ENCODE measurements at regions not wholly inside any gene's neighbourhood (a gene's known extent, or its start where the extent isn't known, plus 50 kb on each side); places are given as distances from the start of the nearest gene placed in this dataset.

DNA sequence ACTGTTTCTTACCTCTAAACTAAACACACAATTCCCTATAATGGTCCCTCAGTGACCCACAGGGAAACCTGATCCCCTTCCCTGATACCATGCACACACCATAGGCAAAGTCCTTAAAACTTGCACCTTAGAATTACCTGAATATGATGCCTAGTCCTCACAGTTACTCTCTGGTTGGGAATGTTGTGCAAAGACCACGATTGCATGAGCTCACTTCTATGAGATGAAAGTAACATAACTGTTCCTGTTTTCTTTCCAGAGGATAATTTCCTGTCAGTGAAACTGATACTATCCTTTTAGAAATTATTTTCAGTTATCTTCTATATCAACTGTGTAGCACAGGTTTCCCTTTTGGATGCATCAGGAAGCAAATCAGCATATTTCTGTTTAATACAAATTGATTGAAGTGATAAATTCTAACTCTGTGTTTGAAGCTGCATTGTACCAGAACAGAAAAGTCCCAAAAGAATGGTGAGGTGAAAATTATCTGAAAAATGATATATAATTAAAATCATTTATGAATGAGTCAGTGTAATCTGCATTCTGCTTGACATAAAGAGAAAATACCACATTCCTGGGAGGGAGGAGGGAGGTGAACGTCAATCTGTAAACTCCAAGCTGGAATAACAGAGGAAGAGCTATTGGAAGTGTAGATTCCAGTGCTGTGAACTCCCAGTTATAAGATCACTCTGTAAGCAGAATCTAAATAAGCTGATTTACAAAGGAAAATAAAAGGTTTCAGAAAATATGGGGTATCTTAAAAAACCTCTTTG, 51.2 kb upstream of the TNFAIP8 start (continued):
- TF ChIP-seq, protein P1, sequence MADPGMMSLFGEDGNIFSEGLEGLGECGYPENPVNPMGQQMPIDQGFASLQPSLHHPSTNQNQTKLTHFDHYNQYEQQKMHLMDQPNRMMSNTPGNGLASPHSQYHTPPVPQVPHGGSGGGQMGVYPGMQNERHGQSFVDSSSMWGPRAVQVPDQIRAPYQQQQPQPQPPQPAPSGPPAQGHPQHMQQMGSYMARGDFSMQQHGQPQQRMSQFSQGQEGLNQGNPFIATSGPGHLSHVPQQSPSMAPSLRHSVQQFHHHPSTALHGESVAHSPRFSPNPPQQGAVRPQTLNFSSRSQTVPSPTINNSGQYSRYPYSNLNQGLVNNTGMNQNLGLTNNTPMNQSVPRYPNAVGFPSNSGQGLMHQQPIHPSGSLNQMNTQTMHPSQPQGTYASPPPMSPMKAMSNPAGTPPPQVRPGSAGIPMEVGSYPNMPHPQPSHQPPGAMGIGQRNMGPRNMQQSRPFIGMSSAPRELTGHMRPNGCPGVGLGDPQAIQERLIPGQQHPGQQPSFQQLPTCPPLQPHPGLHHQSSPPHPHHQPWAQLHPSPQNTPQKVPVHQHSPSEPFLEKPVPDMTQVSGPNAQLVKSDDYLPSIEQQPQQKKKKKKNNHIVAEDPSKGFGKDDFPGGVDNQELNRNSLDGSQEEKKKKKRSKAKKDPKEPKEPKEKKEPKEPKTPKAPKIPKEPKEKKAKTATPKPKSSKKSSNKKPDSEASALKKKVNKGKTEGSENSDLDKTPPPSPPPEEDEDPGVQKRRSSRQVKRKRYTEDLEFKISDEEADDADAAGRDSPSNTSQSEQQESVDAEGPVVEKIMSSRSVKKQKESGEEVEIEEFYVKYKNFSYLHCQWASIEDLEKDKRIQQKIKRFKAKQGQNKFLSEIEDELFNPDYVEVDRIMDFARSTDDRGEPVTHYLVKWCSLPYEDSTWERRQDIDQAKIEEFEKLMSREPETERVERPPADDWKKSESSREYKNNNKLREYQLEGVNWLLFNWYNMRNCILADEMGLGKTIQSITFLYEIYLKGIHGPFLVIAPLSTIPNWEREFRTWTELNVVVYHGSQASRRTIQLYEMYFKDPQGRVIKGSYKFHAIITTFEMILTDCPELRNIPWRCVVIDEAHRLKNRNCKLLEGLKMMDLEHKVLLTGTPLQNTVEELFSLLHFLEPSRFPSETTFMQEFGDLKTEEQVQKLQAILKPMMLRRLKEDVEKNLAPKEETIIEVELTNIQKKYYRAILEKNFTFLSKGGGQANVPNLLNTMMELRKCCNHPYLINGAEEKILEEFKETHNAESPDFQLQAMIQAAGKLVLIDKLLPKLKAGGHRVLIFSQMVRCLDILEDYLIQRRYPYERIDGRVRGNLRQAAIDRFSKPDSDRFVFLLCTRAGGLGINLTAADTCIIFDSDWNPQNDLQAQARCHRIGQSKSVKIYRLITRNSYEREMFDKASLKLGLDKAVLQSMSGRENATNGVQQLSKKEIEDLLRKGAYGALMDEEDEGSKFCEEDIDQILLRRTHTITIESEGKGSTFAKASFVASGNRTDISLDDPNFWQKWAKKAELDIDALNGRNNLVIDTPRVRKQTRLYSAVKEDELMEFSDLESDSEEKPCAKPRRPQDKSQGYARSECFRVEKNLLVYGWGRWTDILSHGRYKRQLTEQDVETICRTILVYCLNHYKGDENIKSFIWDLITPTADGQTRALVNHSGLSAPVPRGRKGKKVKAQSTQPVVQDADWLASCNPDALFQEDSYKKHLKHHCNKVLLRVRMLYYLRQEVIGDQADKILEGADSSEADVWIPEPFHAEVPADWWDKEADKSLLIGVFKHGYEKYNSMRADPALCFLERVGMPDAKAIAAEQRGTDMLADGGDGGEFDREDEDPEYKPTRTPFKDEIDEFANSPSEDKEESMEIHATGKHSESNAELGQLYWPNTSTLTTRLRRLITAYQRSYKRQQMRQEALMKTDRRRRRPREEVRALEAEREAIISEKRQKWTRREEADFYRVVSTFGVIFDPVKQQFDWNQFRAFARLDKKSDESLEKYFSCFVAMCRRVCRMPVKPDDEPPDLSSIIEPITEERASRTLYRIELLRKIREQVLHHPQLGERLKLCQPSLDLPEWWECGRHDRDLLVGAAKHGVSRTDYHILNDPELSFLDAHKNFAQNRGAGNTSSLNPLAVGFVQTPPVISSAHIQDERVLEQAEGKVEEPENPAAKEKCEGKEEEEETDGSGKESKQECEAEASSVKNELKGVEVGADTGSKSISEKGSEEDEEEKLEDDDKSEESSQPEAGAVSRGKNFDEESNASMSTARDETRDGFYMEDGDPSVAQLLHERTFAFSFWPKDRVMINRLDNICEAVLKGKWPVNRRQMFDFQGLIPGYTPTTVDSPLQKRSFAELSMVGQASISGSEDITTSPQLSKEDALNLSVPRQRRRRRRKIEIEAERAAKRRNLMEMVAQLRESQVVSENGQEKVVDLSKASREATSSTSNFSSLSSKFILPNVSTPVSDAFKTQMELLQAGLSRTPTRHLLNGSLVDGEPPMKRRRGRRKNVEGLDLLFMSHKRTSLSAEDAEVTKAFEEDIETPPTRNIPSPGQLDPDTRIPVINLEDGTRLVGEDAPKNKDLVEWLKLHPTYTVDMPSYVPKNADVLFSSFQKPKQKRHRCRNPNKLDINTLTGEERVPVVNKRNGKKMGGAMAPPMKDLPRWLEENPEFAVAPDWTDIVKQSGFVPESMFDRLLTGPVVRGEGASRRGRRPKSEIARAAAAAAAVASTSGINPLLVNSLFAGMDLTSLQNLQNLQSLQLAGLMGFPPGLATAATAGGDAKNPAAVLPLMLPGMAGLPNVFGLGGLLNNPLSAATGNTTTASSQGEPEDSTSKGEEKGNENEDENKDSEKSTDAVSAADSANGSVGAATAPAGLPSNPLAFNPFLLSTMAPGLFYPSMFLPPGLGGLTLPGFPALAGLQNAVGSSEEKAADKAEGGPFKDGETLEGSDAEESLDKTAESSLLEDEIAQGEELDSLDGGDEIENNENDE (IDR thresholded peaks at IDR 0.05; ENCODE audit: insufficient replicate concordance, low read length), result no peak
- TF ChIP-seq JUN (IDR thresholded peaks at IDR 0.05; ENCODE audit: low read depth, low read length) (no peak), CTBP2 (IDR thresholded peaks at IDR 0.05; ENCODE audit: borderline replicate concordance, insufficient read depth, insufficient read length, low read length) (no peak), YY1 (IDR thresholded peaks at IDR 0.05; ENCODE audit: low read depth, low read length) (no peak), POLR2AphosphoS5 (IDR thresholded peaks at IDR 0.05; ENCODE audit: low read depth, low read length) (no peak), SIX5 (IDR thresholded peaks at IDR 0.05; ENCODE audit: low read depth, low read length) (no peak), RAD21 (IDR thresholded peaks at IDR 0.05 in 1 of 2, conservative IDR thresholded peaks at IDR 0.05 in 1 of 2; ENCODE audit: low read depth in 2 of 2, low read length in 2 of 2) (no peak), SAP30 (IDR thresholded peaks at IDR 0.05; ENCODE audit: insufficient read depth, insufficient replicate concordance, low read length) (no peak)
